NOMO-1 (cell line): ENCODE measurements at regions not wholly inside any gene's neighbourhood (a gene's known extent, or its start where the extent isn't known, plus 50 kb on each side); places are given as distances from the start of the nearest gene placed in this dataset.
"Not testable (repeated sequence)": the region's sequence is repeated elsewhere in the genome, so short reads cannot be mapped to it uniquely, and the experiment has no call there.

Experiments
- DNase-seq, 2 experiments: peaks; one replicate each; lab custom pipeline; 2025; ENCODE audit not compliant: unreplicated experiment in 2 of 2; lab: John Stamatoyannopoulos, UW

GRCh38 chr7:42726066-42726785 lies 185.6 kb downstream of the C7orf25 start:
- DNase-seq, result no peak

DNA sequence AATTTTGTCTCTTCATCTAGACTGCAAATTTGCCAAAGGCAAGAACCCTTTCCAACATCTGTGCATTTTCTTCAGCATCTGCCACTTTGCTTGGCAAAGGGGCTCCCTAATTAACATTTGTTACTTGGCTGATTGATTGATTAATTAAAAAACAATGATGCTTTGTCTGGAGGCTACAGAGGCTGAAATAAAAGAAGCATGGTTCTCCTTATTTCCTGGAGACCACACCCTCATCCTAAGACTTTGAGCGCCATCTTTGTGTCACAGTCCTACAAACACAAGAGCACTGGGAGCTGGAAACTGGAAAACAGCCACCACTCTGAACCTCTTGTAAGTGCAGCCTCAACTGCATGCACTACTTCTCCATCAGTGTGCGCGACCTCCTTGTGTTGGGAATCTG lies 189.2 kb downstream of the C7orf25 start:
- no peak for DNase-seq

- DNase-seq, result no peak
Observed at GRCh38 chr7:42722198-42722597, 189.7 kb downstream of the C7orf25 start.

- no peak for DNase-seq
Observed at GRCh38 chr7:42720991-42721796, 190.7 kb downstream of the C7orf25 start.

- DNase-seq, result no peak
Observed at GRCh38 chr7:42720012-42720411, 191.9 kb downstream of the C7orf25 start.

- DNase-seq, result not testable (repeated sequence)
Observed at GRCh38 chr7:42718466-42718865, 193.4 kb downstream of the C7orf25 start.

DNA sequence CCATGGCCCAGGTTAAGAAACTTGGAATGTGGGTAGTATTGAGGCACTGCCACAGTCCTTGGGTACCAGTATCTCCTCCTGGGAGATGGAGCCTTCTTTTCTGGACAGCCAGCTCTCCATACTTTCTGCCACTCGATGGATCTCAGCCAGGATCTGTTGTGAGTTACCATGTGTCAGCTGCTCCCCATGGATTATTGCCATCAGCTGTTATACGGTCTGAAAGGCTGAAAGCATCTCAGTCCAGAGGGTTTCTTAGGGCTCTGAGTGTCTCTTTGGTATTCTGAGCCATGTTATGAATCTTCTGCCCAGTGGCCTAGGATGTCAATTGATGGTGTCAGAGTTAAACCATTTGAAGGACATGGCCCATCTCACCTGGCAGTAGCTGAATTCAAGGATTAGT lies 197.5 kb downstream of the C7orf25 start:
- DNase-seq, result no peak

DNA sequence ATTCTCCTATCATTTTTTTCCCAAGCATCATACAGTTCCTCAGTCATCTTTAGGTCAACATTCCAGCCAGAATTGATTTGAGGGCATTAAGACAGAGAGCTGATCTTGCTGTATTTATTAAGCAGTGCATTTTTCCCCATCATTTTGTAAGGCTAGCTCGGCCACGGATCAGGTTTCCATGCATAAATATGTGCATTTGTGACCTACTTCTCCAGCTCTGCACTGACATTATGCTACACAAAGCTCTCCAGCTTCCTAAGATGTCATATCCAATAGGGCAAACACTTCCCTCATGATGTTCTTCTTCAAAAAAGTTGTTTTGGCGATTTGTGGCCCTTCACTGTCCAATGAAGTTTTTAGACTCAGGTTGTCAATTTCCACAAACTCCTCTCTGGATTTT lies 202.6 kb downstream of the C7orf25 start:
- DNase-seq, result no peak

- no peak for DNase-seq
Observed at GRCh38 chr7:42704710-42705109, 207.2 kb downstream of the C7orf25 start.

GRCh38 chr7:42702647-42703046 lies 209.2 kb downstream of the C7orf25 start:
- DNase-seq, result no peak

- DNase-seq, result no peak
Observed at GRCh38 chr7:42700406-42701327, 211.2 kb downstream of the C7orf25 start.

DNA sequence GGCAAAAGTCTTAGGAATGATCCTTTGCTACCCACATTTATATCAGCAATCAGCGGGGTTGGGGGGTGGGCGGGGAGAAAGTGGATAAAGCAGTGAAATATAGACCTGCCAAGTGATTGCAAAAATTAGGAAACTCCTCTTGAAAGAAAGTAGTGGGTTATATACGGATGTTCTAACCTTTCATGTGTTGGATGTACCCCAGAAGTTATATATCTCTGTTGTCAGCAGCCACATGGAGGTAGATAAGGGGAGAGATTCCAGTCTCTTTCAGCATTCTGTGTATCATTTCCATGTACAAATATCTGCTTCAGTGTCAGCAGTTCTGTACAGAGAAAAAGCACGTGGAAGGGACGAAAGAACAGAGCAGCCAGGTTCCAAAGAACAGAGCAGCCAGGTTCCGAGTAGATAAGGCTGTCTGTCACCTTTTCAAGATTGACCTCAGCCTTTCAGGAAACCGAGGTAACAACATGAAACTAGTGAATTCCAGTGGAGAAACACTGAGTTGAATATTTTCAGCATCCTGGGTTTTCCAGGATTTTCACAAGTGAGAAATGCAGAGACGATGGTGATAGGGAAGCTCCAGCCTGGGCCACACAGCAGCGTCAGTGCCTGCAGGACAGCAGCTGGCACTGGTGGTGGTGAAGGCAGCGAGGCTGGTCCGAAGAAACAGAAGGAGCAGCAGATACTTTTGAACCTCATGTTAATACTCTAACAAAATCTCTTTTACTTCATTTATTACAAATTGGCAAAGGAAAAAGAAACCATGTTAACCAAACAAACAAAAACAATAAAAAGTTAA lies 212.3 kb downstream of the C7orf25 start:
- DNase-seq, result no peak

DNA sequence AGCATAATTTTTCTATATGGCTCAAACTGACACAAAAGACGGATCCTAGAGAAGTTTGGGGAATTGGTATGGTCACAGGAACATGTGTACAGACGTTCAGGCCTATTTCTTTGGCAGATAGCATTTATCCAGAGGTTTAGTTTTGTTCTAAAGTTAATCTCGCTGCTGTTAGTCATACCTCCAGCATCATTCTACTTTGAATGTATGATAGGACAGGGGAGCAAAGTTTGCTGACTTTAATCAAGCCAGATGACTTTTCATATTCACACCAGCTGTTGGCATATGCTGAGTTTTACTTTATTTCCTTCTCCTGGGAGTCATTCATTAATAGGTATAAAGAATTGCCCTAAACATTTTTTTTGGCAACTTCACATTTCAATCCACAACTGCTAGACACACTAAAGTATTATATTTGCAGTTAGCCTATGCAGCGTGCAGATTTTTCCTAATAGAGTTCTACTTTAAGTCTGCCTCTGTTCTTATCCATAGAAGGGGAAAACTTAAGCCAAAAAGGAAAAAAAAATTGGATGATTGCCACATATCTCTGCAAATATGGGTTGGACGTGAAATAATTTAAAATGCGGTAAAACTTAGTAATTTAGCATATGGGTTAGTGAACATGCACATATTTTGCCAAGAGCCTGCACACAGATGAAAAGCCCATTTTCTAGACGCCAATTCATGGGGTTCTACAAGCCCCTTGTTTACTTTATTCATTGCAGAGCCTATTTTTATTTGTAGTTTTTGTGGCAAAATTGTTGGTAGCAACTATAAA lies 213.1 kb downstream of the C7orf25 start:
- no peak for DNase-seq

GRCh38 chr7:42694894-42695507 lies 216.9 kb downstream of the C7orf25 start:
- no peak for DNase-seq

DNA sequence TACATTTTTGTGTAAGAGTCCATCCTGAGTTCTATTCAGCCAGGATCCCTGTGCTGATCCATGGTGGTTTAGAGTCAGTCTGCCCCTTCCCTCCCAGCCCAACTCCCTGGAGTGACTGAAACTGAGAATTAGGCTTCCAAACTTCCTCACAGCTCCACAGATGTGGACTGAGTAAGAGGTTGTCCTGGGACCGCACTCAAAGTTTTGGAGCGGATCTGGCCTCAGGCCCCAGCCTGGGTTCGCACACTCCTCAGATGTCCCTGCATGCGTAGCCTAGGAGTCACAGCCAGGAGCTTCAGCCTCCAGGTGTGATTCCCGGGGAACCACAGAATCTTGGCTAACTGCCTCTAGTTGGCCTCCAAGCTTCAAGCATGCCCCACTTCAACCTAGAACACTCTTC lies 218.1 kb downstream of the C7orf25 start:
- no peak for DNase-seq

GRCh38 chr7:42692621-42693020 lies 219.2 kb downstream of the C7orf25 start:
- no peak for DNase-seq

GRCh38 chr7:42690794-42691639 lies 220.9 kb downstream of the C7orf25 start:
- DNase-seq, result no peak

- DNase-seq, result no peak
Observed at GRCh38 chr7:42689626-42690025, 222.2 kb downstream of the C7orf25 start.
